ENCODE measurements at regions not wholly inside any gene's neighbourhood (a gene's known extent, or its start where the extent isn't known, plus 50 kb on each side); places are given as distances from the start of the nearest gene placed in this dataset.
"Not testable (repeated sequence)": the region's sequence is repeated elsewhere in the genome, so short reads cannot be mapped to it uniquely, and the experiment has no call there.

DNA sequence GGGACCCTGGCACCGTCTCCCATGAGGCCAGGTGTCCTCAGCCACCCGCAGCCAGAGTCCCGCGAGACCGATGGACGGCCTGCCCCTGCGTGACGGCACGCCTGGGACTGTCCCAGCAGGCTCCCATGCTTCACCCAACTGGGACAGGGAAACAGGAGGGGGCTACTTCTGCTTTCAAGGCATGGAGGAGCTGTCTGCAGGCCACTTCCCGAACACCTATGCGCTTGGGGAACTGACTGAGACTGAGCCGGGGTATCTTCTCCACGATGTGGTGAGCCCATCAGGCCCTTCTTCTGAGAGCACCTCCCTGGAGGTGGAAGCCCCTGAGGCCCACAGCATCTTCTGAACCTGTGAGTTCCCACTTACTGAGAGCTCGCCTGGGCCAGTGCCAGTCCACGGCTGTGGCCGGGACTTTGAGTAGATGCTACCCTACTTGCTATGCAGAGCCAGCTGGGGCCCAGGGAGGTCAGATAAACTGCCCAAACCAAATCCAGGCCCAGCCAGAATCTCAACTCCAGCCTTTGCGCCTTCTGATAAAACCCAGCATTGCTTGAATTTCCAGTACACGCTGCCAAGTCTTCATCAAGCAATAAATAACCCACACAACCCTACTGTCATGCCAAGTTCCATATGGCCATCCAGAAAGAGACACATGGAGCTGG, 85.4 kb upstream of the METTL9 start:
- not testable (repeated sequence) for FAIRE-seq; DNase-seq (ENCODE audit: insufficient read length, low spot score)

DNA sequence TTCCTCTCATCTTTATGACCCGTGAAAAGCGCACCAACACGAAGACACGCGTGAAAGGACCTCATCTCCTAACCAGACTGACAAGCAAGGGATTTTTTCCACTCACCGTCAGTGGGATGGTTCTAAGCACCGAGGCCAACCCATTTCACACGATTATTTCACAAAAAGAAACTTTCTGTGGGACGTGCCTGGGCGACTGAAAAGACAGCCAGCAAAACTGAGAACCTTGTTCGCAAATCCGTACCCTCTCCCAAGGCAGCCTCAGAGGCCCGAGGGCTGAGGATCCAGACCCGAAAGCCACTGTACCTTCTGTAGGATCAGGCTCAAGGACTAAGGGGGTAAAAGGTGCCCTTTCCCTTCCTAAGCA, 84.9 kb upstream of the METTL9 start:
- DNase-seq (ENCODE audit: insufficient read length, low spot score); FAIRE-seq: not testable (repeated sequence)

DNA sequence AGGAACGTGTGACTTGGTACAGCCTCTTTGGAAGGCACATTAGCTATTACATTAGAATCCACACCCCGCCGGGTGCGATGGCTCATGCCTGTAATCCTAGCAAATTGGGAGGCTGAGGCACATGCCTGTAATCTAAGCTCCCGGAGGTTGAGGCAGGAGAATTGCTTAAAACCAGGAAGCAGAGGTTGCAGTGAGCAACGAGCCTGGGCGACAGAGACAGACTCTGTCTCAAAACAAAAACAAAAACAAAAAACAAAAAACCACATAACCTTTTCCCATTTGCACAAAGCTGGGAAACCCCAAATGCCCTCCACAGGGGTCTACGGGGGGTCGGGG, 82.7 kb upstream of the METTL9 start:
- DNase-seq (ENCODE audit: insufficient read length, low spot score); FAIRE-seq: not testable (repeated sequence)

DNA sequence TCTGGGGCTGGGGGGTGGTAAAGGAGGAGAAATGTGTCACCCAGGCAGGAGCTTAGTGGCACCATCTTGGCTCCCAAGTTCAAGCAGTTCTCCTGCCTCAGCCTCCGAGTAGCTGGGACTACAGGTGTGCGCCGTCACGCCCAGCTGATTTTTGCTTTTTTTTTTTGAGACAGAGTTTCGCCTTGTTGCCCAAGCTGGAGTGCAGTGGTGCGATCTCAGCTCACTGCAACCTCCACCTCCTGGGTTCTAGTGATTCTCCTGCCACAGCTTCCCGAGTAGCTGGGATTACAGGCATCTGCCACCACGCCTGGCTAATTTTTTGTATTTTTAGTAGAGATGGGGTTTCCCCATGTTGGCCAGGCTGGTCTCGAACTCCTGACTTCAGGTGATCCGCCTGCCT, 82.1 kb upstream of the METTL9 start:
- DNase-seq (ENCODE audit: insufficient read length, low spot score): not testable (repeated sequence)
- FAIRE-seq: peak; percentile 72

DNA sequence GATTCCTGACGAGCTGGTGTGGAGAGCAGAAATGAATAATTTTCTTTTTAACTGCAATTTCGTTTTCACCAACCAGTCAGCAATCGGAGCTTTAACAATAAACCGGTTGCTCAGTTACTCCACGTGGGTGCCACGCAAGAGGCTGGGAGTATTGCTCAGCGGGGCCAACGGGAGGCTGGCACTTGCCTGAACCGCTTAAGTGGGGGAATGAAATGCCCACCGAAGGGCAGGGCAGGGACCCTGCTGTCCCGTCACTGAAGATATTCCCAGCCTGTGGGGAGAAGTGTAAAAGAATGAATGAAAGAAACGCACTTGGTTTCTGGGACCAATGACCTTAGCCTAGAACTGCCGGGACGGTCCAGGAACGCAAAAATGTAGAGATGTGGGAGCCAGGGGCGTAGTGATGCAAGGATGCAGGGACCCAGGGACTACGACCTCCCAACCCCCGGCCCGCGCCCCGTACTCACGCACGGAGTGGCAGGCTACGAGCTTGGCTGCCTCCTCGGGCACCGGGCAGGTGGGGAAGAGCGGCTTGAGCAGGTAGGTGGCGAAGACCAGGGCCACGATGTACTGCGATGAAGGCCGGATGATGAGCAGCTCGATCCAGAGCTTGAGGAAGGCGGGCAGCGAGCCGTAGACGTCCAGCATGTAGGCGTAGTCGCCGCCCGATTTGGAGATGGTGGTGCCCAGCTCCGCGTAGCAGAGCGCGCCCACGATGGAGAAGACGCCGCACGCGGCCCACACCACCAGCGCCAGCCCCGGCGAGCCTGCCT, 79.8 kb upstream of the METTL9 start:
- not testable (repeated sequence) for FAIRE-seq; DNase-seq (ENCODE audit: insufficient read length, low spot score)

DNA sequence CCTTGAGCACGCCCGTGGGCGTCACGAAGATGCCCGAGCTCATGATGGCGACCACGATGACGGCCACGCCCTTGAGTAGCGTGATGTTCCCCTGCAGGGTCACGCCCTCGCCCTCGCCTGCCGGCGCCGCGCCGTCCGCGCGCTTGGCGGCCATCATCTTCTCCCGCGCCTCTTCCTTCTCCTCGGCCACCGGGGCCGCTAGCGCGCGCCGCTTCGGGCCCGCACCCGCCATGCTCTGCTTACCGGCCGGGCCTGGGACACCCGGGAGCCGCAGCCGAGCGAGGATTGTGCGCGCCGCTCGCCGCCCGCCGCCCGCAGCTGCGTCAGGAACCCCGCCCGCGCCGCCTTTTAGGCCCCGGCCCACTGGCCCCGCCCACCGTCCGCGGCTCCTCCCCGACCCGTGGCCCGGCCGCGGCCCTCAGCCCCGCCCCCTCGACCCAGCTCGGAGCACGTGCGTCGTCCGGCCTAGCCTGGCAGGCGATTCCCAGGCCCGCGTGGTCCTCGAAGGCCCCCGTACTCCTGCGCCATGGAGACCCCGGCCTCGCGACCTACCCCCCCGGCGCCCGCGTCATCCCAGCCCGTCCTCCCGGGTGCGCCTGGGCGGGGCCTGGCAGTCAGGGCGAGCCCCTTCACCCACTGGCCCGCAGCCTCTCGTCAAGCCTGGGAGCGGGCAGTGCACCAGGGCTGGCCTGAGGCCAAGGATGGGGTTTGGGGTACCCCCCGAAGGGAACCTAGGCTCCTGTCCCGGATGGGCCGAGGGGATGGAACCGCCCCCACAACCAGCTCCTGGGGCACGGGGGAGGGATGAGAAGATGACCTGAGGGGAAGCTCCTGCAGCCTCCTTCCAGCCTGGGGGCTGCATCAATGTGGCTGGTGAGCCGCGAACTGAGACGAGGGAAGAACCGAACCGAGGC, 79.0 kb upstream of the METTL9 start:
- not testable (repeated sequence) for FAIRE-seq
- DNase-seq (ENCODE audit: insufficient read length, low spot score): peak; percentile 82

DNA sequence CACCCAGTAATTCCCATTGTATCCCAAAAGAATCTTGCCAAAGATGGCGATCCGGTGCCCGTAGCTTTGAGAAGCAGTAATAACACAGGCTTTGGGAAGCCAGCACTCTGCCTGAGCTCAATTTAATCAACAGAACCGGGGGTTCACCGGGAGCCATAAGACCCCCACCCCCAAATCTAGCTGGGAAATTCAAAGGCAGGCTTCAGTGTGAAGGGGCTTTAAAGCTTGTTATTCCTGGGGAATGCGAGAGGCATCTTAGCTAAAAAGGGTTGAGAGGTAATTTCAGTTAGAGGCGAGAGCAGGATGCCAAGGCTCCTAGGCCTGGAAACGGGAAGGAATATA, 78.4 kb upstream of the METTL9 start:
- FAIRE-seq; DNase-seq (ENCODE audit: insufficient read length, low spot score): not testable (repeated sequence)

DNA sequence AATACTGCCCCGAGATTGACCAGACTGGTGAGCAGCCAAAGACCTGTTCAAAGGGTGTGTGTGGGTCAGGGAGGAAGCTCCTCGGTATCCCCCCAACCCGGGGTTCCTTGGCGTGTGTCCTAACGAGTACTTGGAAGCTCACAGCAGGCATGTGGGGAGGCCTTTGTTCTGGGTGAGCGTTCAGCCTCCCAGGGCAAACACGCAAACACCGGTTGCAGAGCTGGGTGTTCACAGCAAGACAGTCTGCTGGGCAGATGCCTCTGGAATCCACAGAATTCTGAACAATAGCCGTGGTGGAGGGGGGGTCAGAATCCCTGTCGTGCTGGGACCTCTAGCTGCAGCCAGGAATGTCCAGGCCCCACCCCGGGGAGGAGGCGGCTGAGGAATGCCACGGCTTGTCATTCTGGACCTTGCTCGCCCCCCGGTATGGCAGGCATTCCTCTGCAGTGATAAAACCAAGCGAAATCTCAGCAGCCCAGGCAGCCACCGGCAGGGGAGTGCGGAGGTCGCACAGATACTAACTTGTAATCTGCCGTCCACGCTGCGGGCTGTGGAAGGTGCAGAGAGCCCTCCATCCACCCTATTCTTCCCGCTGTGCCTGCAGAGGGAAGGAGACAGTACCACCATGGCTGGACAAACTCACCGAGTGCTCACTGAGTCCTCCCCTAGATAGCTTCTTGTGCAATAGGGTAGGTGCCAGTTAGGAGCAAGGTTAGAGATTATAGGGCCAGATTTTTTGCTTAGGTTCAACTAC, 77.8 kb upstream of the METTL9 start:
- not testable (repeated sequence) for FAIRE-seq; DNase-seq (ENCODE audit: insufficient read length, low spot score)

DNA sequence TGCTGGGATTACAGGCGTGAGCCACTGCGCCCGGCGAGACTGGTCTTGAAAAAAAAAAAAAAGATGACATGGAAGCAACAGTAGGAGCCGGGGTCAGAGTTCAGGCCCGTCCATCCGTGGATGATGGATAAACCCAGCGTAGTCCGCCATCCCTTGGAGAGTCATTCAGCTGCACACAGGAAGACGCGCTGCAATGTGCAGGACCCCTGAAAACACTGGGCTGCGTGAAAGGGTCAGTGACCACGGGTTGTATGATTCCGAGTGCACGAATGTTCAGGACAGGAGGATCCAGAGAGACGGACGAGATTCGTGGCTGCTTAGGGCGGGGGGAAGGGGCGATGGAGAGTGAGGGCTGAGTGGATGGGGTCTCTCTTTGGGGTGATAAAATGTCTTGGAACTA, 76.5 kb upstream of the METTL9 start:
- FAIRE-seq; DNase-seq (ENCODE audit: insufficient read length, low spot score): not testable (repeated sequence)

DNA sequence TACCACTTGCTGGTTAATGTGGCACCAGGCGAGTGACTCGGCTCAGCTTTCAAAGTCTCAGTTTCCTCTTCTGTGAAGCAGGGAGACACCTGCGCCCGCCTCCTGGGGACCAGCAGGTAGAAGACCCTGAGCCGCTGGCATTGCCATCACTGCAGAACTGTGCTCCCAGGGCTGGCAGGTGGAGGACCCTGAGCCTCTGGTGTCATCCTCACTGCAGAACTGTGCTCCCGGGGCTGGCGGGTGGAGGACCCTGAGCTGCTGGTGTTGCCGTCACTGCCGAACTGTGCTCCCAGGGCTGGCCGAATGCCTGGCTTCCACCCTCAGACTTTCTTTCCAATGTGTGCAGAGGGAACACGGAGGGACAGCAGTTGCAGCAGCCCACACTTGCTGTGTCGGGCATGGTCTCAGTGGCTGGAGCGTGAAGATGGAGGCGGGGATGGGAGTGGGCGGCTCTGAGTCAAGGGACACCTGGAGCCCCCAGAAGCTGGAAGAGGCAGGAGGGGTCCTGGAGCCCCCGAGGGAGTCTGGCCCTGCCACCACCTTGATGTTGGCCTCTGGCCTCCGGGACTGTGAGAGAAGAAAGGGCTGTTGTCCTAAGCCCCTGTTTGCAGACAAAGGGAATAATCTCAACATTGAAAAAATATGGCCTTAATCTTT, 75.8 kb upstream of the METTL9 start:
- no peak for DNase-seq (ENCODE audit: insufficient read length, low spot score)
- no peak for FAIRE-seq

DNA sequence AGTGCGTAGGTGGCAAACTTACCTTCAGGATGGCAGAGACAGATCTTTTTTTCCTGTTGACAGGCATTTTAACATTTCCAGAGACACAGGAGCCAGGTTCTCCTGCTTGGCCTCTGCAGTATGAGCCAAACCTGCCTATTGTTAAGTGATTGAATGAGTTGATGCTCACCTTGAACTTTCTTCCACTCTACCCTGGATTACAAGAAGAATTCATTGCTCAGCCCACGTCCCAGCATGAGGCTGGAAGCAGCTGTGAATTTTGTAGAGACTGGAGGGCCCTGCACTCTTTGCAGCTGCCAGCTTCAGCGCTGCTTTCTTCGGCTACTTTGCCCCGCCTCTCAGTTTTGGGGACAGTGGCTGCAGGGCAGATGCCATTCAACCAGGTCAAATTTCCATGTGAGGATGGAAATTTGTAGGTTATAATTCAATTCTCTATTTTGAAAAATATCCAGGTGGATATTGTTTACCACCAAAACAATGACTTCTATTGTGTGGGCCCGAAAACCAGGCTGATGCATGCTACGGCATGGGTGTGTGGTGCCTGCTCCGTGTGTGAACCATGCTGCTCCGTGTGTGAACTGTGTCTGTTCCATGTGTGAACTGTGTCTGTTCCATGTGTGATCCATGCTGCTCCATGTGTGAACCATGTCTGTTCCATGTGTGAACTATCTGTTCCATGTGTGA, 75.2 kb upstream of the METTL9 start:
- no peak for DNase-seq (ENCODE audit: insufficient read length, low spot score)
- no peak for FAIRE-seq

DNA sequence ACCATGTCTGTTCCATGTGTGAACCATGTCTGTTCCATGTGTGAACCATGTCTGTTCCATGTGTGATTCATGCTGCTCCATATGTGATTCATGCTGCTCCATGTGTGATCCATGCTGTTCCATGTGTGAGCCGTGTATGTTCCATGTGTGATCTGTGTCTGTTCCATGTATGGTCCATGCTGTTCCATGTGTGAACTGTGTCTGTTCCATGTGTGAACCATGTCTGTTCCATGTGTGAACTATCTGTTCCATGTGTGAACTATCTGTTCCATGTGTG, 74.7 kb upstream of the METTL9 start:
- not testable (repeated sequence) for FAIRE-seq; DNase-seq (ENCODE audit: insufficient read length, low spot score)

DNA sequence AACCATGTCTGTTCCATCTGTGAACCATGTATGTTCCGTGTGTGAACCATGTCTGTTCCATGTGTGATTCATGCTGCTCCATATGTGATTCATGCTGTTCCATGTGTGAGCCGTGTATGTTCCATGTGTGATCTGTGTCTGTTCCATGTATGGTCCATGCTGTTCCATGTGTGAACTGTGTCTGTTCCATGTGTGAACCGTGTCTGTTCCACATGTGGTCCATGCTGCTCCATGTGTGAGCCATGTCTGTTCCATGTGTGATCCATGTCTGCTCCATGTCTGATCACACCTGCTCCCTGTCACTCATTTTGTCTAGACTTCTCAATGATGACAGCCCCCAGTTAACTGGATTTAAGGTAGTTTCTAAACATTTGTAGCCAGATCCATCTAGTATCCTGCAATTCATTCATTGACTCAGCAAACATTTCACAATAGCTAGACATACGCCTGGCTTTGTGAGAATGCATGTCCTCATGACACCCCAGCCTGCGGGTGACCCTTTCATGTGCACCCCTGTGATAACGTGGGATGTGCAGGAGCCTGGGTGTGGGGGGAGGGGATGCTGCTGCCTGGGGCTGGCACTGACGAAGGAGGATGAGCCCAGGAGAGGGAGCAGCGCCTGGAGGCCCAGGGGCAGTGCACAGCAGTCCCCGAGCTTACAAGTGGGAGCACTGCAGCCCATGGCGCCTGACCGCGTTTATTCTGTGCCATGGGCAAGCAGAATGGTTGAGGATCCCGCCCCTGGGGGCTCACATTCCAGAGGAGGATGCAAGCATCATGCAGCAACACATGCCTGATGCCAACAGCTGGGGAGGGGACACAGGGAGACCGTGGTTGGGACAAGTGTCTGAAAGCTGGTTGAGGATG, 74.1 kb upstream of the METTL9 start:
- not testable (repeated sequence) for DNase-seq (ENCODE audit: insufficient read length, low spot score); FAIRE-seq

DNA sequence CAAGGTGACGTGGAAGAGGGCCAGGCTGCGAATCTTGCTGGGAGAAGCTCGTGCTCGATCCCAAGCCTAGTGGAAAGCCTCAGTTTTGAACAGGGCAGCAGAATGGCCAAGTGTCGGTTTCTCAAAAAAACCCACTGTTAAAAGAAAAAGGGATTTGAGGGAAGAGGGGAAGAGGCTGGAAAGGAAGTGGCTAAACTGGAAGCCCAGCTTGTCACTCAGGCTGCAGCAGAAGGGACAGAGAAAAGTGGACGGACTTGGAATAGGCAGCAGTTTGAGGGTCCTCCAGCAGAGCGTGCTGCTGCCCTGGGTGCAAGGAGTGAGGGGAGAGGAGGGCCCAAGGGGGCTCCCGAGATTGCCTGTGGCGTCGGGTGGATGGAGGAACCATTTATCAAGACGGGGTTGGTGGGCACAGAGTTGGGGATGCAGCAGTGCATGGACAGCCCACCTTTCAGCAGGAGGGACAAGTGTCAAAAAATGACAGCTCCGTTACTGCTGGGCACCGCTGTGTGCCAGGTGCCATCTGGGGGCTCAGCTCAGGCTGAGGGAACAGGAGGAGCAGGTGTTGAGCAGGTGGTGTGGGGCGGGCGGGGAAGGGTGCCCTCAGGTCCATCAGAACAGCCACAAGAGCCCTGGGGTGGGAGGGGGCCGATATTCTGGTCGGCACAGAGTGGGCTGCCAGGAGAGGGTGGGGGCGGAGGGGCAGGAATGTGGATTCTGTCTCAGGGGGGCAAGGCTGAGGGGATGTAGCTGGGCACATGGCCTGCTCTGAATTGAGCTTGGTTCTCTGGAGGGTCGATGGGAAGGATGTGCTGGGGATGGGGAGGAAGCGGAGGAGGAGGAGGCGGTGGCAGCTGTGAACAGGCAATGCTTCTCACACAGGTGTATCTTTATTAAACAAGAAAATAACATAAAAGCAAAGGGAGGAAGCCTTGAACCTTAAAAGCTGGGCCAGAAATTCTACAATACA, 73.1 kb upstream of the METTL9 start:
- FAIRE-seq: not testable (repeated sequence)

DNA sequence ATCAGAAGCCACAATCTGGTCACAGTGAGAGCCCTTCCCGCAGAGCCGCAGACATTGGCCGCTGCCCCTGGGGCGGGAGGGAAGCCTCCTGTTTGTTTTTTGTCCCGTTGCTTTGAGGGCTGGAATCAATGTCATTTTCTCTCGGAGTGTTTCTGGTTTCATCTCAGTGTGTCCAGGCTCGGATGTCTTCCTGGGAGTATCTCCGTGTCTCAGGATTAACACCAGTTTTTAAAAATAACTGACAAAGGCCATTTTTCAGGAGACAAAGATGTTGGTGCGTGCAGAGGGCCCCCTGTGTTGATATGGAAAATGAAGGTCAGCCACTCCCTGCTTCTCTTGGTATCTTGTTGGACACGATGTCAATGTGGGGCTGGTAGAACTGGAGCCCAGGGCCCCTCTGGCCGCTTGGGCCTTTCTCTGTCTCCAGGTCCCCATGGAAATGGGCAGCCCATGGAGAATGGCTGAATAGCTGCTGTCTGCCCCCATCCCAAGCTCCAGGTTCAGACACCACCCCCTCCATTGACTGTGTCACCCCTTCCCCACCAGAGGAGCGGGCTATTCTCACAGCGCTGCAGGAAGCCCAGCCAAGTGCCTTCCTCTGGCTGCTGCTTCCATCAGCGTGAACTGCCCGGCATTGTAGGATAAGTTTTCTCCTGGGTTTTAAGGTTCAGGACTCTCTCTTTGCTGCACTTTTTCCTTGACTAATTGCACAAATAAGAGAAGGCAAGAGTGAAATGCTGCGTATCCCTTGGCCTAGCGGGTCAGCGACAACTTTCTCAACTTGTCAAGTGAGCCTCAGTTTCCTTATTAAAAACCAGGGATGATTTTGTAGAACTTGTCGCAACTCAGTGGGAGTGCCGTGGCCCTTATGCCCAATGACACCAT, 72.2 kb upstream of the METTL9 start:
- FAIRE-seq: no peak
- DNase-seq (ENCODE audit: insufficient read length, low spot score): no peak

More for the DNA sequence above, 73.1 kb upstream of the METTL9 start:
- DNase-seq (ENCODE audit: insufficient read length, low spot score): not testable (repeated sequence)

DNA sequence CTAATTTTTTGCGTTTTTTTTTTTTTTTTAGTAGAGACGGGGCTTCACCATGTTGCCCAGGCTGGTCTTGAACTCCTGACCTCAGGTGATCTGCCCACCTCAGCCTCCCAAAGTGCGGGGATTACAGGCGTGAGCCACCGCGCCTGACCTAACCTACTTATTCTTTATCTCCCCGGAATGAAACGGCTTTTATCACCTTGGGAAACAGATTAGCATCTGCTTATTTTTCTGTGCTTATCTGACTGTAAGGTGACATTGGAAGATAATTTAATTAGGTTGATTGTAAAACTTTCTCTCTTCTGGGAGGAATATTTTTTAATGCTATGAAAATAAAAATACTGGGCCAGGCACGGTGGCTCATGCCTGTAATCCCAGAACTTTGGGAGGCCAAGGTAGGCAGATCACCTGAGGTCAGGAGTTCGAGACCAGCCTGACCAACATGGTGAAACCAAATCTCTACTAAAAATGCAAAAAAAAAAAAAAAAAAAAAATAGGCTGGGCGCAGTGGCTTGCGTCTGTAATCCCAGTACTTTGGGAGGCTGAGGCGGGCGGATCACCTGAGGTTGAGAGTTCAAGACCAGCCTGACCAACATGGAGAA, 70.2 kb upstream of the METTL9 start:
- not testable (repeated sequence) for DNase-seq (ENCODE audit: insufficient read length, low spot score); FAIRE-seq

Data from GM19239 (cell line).